ENCODE measurements at regions not wholly inside any gene's neighbourhood (a gene's known extent, or its start where the extent isn't known, plus 50 kb on each side); places are given as distances from the start of the nearest gene placed in this dataset.

- TF ChIP-seq SCMH1 (CRISPR knock-in tag; IDR thresholded peaks at IDR 0.05; ENCODE audit: borderline replicate concordance) (no peak), ZNF263 (CRISPR knock-in tag; IDR thresholded peaks at IDR 0.05) (no peak), XRCC5 (optimal IDR thresholded peaks at IDR 0.05; ENCODE audit: low read length) (no peak), TOPORS (CRISPR knock-in tag; IDR thresholded peaks at IDR 0.05) (no peak), FOXK1 (CRISPR knock-in tag; IDR thresholded peaks at IDR 0.05; ENCODE audit: borderline replicate concordance, low read depth) (0 out of 2 replicates have a peak, but pooled peaks have one; percentile 13), THAP7 (CRISPR knock-in tag; IDR thresholded peaks at IDR 0.05) (0 out of 2 replicates have a peak, but pooled peaks have one; percentile 52), ZNF660 (CRISPR knock-in tag; IDR thresholded peaks at IDR 0.05; ENCODE audit: borderline replicate concordance, low read depth) (no peak), E2F1 (CRISPR knock-in tag; IDR thresholded peaks at IDR 0.05) (no peak), GZF1 (CRISPR knock-in tag; IDR thresholded peaks at IDR 0.05) (no peak), MED13 (CRISPR knock-in tag; IDR thresholded peaks at IDR 0.05) (peak; percentile 78; the same call in 1 of the 2 replicates), ZFP36 (IDR thresholded peaks at IDR 0.05; ENCODE audit: borderline replicate concordance, low read depth, low read length, partially characterized antibody) (no peak), ZNF503 (CRISPR knock-in tag; IDR thresholded peaks at IDR 0.05) (peak; percentile 42), ZNF256 (CRISPR knock-in tag; conservative IDR thresholded peaks at IDR 0.05) (no peak), ZNF12 (CRISPR knock-in tag; IDR thresholded peaks at IDR 0.05) (no peak), ZNF780A (CRISPR knock-in tag; IDR thresholded peaks at IDR 0.05) (no peak)
- TF ChIP-seq, protein P1, sequence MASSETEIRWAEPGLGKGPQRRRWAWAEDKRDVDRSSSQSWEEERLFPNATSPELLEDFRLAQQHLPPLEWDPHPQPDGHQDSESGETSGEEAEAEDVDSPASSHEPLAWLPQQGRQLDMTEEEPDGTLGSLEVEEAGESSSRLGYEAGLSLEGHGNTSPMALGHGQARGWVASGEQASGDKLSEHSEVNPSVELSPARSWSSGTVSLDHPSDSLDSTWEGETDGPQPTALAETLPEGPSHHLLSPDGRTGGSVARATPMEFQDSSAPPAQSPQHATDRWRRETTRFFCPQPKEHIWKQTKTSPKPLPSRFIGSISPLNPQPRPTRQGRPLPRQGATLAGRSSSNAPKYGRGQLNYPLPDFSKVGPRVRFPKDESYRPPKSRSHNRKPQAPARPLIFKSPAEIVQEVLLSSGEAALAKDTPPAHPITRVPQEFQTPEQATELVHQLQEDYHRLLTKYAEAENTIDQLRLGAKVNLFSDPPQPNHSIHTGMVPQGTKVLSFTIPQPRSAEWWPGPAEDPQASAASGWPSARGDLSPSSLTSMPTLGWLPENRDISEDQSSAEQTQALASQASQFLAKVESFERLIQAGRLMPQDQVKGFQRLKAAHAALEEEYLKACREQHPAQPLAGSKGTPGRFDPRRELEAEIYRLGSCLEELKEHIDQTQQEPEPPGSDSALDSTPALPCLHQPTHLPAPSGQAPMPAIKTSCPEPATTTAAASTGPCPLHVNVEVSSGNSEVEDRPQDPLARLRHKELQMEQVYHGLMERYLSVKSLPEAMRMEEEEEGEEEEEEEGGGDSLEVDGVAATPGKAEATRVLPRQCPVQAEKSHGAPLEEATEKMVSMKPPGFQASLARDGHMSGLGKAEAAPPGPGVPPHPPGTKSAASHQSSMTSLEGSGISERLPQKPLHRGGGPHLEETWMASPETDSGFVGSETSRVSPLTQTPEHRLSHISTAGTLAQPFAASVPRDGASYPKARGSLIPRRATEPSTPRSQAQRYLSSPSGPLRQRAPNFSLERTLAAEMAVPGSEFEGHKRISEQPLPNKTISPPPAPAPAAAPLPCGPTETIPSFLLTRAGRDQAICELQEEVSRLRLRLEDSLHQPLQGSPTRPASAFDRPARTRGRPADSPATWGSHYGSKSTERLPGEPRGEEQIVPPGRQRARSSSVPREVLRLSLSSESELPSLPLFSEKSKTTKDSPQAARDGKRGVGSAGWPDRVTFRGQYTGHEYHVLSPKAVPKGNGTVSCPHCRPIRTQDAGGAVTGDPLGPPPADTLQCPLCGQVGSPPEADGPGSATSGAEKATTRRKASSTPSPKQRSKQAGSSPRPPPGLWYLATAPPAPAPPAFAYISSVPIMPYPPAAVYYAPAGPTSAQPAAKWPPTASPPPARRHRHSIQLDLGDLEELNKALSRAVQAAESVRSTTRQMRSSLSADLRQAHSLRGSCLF (CRISPR knock-in tag; IDR thresholded peaks at IDR 0.05; ENCODE audit: borderline replicate concordance), result no peak
- TF ChIP-seq, protein P2, sequence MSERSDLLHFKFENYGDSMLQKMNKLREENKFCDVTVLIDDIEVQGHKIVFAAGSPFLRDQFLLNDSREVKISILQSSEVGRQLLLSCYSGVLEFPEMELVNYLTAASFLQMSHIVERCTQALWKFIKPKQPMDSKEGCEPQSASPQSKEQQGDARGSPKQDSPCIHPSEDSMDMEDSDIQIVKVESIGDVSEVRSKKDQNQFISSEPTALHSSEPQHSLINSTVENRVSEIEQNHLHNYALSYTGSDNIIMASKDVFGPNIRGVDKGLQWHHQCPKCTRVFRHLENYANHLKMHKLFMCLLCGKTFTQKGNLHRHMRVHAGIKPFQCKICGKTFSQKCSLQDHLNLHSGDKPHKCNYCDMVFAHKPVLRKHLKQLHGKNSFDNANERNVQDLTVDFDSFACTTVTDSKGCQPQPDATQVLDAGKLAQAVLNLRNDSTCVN (CRISPR knock-in tag; IDR thresholded peaks at IDR 0.05; ENCODE audit: borderline replicate concordance), result no peak
Measured at GRCh38 chr9:708551-709432, 132.7 kb upstream of the DMRT1 start (continued).

All from HepG2 (cell line).